PC-9 (cell line): ENCODE measurements at regions not wholly inside any gene's neighbourhood (a gene's known extent, or its start where the extent isn't known, plus 50 kb on each side); places are given as distances from the start of the nearest gene placed in this dataset.

Experiments used
- CTCF ChIP-seq: fragments of 200-600 bp; sonication (generic); conservative IDR thresholded peaks from 2 replicates; pipeline ENCODE4 v1.6.1; 2017; ENCODE audit warnings: mixed run types, antibody characterized with exemption, mild to moderate bottlenecking, moderate library complexity
- EZH2 ChIP-seq: fragments of 200-600 bp; sonication (generic); IDR thresholded peaks from 2 replicates; pipeline ENCODE4 v1.8.0; 2017; ENCODE audit warnings: antibody characterized with exemption, low read depth

DNA sequence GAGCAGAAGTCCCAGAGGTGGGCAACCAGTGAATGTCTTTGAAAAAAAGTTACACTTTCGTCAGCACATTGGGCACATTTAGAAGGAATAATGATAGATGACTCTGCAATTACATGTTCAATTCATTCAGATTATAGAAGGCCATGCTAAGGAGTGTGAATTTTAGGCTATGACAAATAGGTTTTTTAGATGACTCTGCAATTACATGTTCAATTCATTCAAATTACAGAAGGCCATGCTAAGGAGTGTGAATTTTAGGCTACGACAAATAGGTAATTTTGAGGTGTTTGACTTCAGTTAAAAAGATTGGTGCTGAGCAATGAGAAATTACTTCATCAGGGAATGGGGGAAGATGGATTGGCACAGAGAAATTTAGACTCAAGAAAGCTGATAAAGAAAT is 744.9 kb upstream of the MMS22L start:
- TF ChIP-seq EZH2: no peak
- no peak for TF ChIP-seq CTCF
